HG03135 (cell line): ENCODE measurements at regions not wholly inside any gene's neighbourhood (a gene's known extent, or its start where the extent isn't known, plus 50 kb on each side); places are given as distances from the start of the nearest gene placed in this dataset.

Experiments
- ATAC-seq: cut with Tn5 transposase; IDR thresholded peaks from one replicate; pipeline ENCODE4 v1.9.1; 2021; ENCODE audit warnings: mild to moderate bottlenecking, moderate library complexity; ENCODE audit not compliant: unreplicated experiment

GRCh38 chr4:10336471-10336870, 120.8 kb downstream of the ZNF518B start:
- no peak for ATAC-seq

DNA sequence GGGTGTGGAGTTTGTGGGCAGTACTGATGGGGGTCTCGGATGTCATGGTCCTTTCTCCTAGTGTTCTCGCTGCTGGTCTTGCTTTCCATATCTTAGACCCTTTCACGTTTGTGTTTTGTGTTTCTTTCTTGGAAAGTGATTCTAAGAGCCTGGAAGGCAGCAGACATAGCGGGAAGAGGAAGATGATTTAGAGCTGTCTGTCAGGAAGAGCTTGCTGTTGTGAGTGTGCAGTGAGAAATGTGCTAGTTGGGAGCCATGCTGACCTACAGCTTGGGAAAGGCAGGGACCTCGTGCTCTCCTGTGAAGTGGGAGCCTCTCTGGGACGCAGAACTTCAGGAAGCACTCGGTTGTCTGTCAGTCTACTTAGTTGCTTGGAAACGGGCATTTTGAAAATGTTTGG, 122.2 kb downstream of the ZNF518B start:
- no peak for ATAC-seq

DNA sequence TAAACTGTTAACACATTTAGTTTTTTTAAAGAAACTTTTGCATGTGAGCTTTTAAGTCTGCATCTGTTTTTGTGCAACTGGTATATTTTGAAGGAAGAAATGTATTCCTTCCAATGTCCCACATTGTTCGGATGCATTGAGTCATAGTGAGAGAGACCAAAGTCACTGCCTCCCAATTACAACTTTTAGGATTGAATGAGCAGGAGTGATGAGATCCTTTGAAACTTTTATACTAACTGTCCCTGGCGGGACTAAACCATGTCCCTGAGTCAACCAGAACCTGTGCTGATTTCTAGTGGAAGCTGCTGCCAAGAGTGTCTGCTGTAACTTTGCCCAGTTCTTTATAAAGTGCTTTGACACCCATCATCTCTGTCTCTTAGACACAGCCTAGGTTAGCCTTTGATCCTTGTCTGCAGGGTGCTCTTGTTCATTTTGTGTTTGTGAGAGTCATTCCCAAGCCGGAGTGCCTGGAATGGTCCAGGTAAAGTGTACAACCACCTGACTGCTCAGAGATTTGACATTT, 122.7 kb downstream of the ZNF518B start:
- ATAC-seq: no peak

GRCh38 chr4:10333942-10334341, 123.3 kb downstream of the ZNF518B start:
- ATAC-seq: no peak

DNA sequence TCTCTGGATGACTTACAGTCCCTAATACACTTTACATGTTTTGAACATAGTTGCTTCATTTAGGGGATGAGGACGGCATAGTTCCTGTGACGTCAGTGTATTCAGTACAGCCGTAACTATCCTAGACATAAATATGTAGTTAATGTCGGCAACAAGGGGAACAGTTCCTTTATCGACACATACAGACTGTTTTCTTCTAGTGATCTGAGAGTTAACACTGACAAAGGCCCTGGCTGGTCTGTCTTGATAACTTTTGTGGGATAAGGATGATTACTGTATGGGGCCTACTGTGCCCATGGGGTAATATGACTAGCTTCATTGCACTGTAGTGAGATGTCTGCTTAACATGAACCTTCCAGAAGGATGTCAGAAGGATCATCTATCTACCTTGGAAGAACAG, 131.2 kb downstream of the ZNF518B start:
- ATAC-seq: no peak

DNA sequence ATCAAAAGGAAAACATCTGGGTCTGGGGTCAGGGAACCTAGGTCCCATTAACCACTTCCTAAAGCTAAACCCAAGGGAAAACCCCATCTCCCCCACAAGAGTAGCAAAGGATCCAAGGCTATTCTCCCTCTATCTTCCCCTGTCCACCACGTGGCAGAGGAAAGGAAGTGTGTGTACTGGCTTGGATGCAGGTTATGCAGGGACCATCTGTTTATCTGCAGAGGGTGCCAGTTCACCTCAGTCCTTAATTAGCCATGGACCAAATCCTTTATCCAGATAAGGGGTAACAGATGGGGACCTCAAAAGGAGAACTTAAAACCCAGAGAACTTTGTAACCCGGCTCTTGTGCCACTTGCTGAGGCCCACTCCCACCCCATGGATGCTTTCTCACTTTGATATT, 135.3 kb downstream of the ZNF518B start:
- ATAC-seq: no peak

DNA sequence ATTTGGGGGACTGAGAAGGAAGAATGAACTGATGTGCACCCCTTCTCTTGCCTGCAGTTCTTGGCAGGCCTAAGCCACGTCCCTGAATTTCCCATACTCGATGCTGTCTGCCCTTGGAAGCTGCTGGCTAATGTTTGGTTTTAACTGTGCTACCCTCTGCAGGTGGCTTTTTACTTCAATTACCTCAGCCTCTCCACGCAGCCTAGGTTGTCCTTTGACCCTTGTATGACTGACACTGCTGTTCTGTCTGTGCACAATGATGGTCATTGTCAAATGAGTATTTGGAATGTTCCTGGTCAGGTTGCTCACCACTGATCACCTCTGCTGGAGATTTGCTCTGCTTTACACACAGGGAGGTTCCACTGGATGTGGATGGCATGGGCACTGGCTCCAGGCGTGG, 137.1 kb downstream of the ZNF518B start:
- ATAC-seq: no peak

DNA sequence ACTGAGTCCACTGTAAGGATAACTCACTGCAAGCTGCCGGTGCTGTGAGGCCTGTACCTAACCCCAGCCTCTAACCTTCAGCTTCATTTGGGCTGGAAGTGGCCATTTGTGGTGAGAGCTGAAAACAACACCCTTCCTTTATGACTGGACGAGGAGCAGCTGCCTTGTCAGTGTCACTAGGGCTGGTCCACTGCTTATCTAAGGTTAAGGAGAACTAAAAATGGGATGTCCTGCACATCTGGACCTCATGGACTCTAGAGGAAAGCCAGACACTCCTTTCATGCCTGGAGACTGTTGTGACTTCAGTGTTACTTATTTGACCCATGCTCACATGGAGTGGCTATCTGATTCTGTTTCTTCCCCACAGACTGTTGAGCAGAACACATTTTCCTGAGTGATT, 139.9 kb downstream of the ZNF518B start:
- ATAC-seq: no peak

DNA sequence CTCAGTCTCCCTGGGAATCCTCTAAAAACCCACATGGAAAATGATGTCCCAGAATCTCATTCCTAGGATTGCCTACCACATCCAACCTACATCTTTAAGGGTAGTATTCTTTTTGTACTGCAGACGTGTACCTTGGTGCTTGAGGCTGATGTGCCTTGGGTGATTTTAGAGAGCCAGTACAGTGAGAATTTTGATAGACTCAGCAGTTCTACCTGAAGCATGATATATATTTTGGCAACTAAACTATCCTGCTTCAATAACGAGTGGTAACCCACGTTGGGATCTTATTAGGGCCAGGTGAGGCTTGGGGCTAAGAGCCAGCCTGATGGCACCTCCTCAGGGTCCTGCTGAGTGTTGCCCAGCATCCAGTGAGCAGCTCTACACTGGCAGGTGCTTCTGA, 140.4 kb downstream of the ZNF518B start:
- ATAC-seq: no peak

DNA sequence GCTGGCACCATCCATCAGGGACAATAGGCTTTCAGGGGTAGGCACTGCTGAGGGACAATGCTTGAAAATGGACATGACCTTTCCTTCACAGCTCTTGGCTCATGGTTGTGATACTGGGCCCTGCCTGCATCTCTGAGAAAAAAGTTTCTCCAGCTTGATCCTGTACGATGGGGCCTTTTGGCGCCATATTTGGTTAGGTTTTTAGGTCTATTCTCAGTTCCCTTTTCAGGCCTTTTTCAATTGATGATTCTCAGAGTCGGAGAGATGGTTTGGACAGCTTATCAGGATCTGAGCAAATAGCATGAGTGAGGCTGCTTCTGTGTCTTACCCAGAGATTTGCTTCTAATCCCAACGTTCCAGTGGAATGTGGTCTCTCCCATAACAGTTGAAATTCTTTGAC, 141.6 kb downstream of the ZNF518B start:
- ATAC-seq: no peak

GRCh38 chr4:10312568-10312967, 144.7 kb downstream of the ZNF518B start:
- ATAC-seq: no peak

DNA sequence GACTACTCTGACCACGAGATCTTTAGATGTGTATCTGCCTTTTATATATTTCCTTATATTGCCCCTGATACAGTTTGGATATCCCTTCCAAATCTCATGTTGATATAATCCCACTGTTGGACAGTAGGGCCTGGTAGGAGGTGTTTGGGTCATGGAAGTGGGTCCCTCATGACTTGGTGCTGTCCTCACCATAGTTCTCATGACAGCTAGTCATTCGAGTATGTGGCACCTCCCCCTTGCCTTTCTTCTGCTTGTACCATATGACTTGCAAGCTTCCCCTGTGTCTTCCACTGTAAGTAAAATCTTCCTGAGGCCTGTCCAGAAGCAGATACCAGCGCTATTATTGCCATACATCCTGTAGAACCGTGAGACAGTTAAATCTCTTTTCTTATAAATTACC, 145.3 kb downstream of the ZNF518B start:
- no peak for ATAC-seq

- ATAC-seq: no peak
These were observed 151.4 kb downstream of the ZNF518B start for GRCh38 chr4:10305816-10306215.

GRCh38 chr4:10303291-10303690, 153.9 kb downstream of the ZNF518B start:
- no peak for ATAC-seq

GRCh38 chr4:10302096-10302495, 155.1 kb downstream of the ZNF518B start:
- ATAC-seq: no peak

GRCh38 chr4:10299601-10300000, 157.6 kb downstream of the ZNF518B start:
- ATAC-seq: no peak

DNA sequence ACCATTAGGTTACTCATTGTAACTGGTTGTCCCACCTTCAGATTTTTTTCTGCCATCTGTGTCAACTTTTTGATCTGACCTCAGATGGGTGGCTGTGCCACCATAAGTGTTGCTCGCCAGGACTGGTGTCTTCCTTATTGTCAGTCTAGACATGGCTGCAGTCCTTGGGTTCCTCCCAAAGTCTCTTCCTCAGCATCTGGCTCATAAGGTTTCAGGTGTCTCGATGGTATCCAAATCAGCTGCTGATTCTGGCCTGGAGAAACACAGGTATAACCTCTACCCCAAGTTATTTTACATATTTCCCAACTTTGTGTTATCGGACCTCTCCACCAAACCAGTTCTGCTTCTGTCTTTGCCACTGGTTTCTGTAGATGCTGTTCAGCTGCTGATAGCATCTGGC, 158.5 kb downstream of the ZNF518B start:
- ATAC-seq: no peak

- no peak for ATAC-seq
These were observed 160.5 kb downstream of the ZNF518B start for GRCh38 chr4:10296730-10297129.

- ATAC-seq: no peak
These were observed 161.9 kb downstream of the ZNF518B start for GRCh38 chr4:10295301-10295700.

DNA sequence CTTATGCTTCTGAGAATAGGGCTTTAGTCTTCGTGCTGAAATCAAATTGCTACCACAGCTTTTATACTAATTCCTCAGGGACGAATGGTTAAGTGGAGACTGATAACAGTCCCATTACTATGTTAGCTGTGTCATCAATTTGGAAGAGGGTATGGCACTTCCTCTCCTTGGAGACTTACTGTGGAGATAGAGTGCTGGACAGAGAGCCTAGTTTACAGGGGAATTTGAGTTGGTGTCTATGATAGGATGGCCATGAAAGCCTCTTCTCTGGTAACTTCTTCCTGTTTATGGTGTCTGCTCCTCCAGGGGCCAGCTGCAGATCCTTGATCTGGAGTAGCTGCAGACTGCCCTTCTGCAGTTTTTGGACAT, 167.7 kb downstream of the ZNF518B start:
- ATAC-seq: no peak

GRCh38 chr4:10288830-10289537, 168.2 kb downstream of the ZNF518B start:
- no peak for ATAC-seq

- ATAC-seq: no peak
These were observed 168.4 kb upstream of the WDR1 start for GRCh38 chr4:10285028-10285427.

GRCh38 chr4:10283761-10284160, 167.2 kb upstream of the WDR1 start:
- no peak for ATAC-seq
